NCI-H146 (cell line): ENCODE measurements at regions not wholly inside any gene's neighbourhood (a gene's known extent, or its start where the extent isn't known, plus 50 kb on each side); places are given as distances from the start of the nearest gene placed in this dataset.
"Not testable (repeated sequence)": the region's sequence is repeated elsewhere in the genome, so short reads cannot be mapped to it uniquely, and the experiment has no call there.

Experiments used
- DNase-seq: peaks from one replicate; lab custom pipeline; 2025; lab: John Stamatoyannopoulos, UW

- no peak for DNase-seq
These were observed 194.6 kb upstream of the ACTBL2 start for GRCh38 chr5:57677235-57677634.

GRCh38 chr5:57676222-57677098 is 193.8 kb upstream of the ACTBL2 start:
- no peak for DNase-seq

- DNase-seq: no peak
These were observed 192.6 kb upstream of the ACTBL2 start for GRCh38 chr5:57675236-57675635.

GRCh38 chr5:57671371-57671770 is 188.8 kb upstream of the ACTBL2 start:
- no peak for DNase-seq

- DNase-seq: no peak
These were observed 184.0 kb upstream of the ACTBL2 start for GRCh38 chr5:57666582-57666981.

GRCh38 chr5:57665146-57665936 is 182.7 kb upstream of the ACTBL2 start:
- DNase-seq: no peak

GRCh38 chr5:57664700-57665099 is 182.1 kb upstream of the ACTBL2 start:
- DNase-seq: no peak

- no peak for DNase-seq
These were observed 180.9 kb upstream of the ACTBL2 start for GRCh38 chr5:57663466-57663865.

- no peak for DNase-seq
These were observed 180.4 kb upstream of the ACTBL2 start for GRCh38 chr5:57662991-57663390.

- DNase-seq: no peak
These were observed 177.3 kb upstream of the ACTBL2 start for GRCh38 chr5:57659886-57660285.

- DNase-seq: no peak
These were observed 175.4 kb upstream of the ACTBL2 start for GRCh38 chr5:57658018-57658417.

- no peak for DNase-seq
These were observed 172.6 kb upstream of the ACTBL2 start for GRCh38 chr5:57655228-57655627.

- DNase-seq: no peak
These were observed 171.2 kb upstream of the ACTBL2 start for GRCh38 chr5:57653636-57654290.

GRCh38 chr5:57651127-57651526 is 168.5 kb upstream of the ACTBL2 start:
- DNase-seq: no peak

- peak; percentile 32 for DNase-seq
These were observed 167.9 kb upstream of the ACTBL2 start for GRCh38 chr5:57650360-57651069.

GRCh38 chr5:57642698-57643097 is 160.1 kb upstream of the ACTBL2 start:
- no peak for DNase-seq

- DNase-seq: no peak
These were observed 159.5 kb upstream of the ACTBL2 start for GRCh38 chr5:57642066-57642465.

GRCh38 chr5:57635146-57635777 is 152.7 kb upstream of the ACTBL2 start:
- DNase-seq: no peak

- no peak for DNase-seq
These were observed 150.3 kb upstream of the ACTBL2 start for GRCh38 chr5:57632937-57633336.

GRCh38 chr5:57631139-57631538 is 148.5 kb upstream of the ACTBL2 start:
- DNase-seq: not testable (repeated sequence)

GRCh38 chr5:57627661-57628060 is 145.1 kb upstream of the ACTBL2 start:
- no peak for DNase-seq

- no peak for DNase-seq
These were observed 144.1 kb upstream of the ACTBL2 start for GRCh38 chr5:57626703-57627102.
